Spleen (tissue), 11 donors: ENCODE measurements at regions not wholly inside any gene's neighbourhood (a gene's known extent, or its start where the extent isn't known, plus 50 kb on each side); places are given as distances from the start of the nearest gene placed in this dataset.

Experiments
- DNase-seq: peaks from one replicate; pipeline ENCODE4 v3.0.0-alpha.2; 2020
- H3K27ac ChIP-seq, 8 donors: fragments of 200-600 bp; sonication (generic) in 7 of 8; 1 replicate in 4 of 8; 2 replicates in 4 of 8; pipeline versions ENCODE4 v1.5.0 to v1.8.0; 2016 to 2021; ENCODE audit warnings: inconsistent platforms in 4 of 8, mild to moderate bottlenecking in 4 of 8, moderate library complexity in 1 of 8
- H3K27me3 ChIP-seq, 7 donors: fragments of 200-600 bp; sonication (generic) in 6 of 7; replicated peaks in 1 of 7; 1 replicate in 4 of 7; 2 replicates in 3 of 7; pipeline versions ENCODE4 v1.5.0 to v1.8.0; 2016 to 2021; ENCODE audit warnings: inconsistent platforms in 3 of 7, mild to moderate bottlenecking in 1 of 7
- H3K36me3 ChIP-seq, 6 donors: fragments of 200-600 bp; sonication (generic) in 5 of 6; 1 replicate in 4 of 6; 2 replicates in 2 of 6; pipeline versions ENCODE4 v1.5.0 to v1.8.0; 2016 to 2021; ENCODE audit warnings: inconsistent platforms in 2 of 6
- H3K4me1 ChIP-seq, 6 donors: fragments of 200-600 bp; sonication (generic) in 5 of 6; 1 replicate in 3 of 6; 2 replicates in 3 of 6; pipeline versions ENCODE4 v1.5.0 to v1.8.0; 2016 to 2021; ENCODE audit warnings: inconsistent platforms in 3 of 6
- H3K4me3 ChIP-seq, 8 donors: fragments of 200-600 bp; sonication (generic) in 7 of 8; 1 replicate in 4 of 8; 2 replicates in 4 of 8; pipeline versions ENCODE4 v1.5.0 to v1.8.0; 2016 to 2021; ENCODE audit warnings: inconsistent platforms in 4 of 8, mild to moderate bottlenecking in 4 of 8, moderate library complexity in 2 of 8
- H3K9me3 ChIP-seq, 8 donors: fragments of 200-600 bp; sonication (generic) in 7 of 8; 1 replicate in 4 of 8; 2 replicates in 4 of 8; pipeline versions ENCODE4 v1.5.0 to v1.8.0; 2016 to 2021; ENCODE audit warnings: inconsistent platforms in 4 of 8
- CTCF ChIP-seq, 11 experiments: fragments of 200-600 bp in 7 of 11; fragments of 450-650 bp in 4 of 11; sonication (generic) in 4 of 11; IDR thresholded peaks in 8 of 11; conservative IDR thresholded peaks in 3 of 11; 1 replicate in 7 of 11; 2 replicates in 4 of 11; pipeline versions ENCODE4 v1.4.0 to v1.8.0; 2016 to 2021; ENCODE audit warnings: antibody characterized with exemption in 11 of 11, inconsistent platforms in 4 of 11, mild to moderate bottlenecking in 1 of 11
- POLR2A ChIP-seq, 3 donors: fragments of 450-650 bp; IDR thresholded peaks; one replicate each; pipeline ENCODE4 v1.5.1; 2017; ENCODE audit warnings: antibody characterized with exemption in 3 of 3, mild to moderate bottlenecking in 1 of 3
- POLR2AphosphoS5 ChIP-seq, 3 donors: sonication (generic); formaldehyde crosslinking; IDR thresholded peaks; one replicate each; pipeline ENCODE4 v1.5.1; 2017; ENCODE audit warnings: antibody characterized with exemption in 3 of 3
- WGBS, 5 donors: extraction: QIAGEN DNeasy Blood & Tissue Kit in 3 of 5; methylation state at CpG; one replicate each; pipeline versions ENCODE4 v1.1.5 to v1.1.7; 2013 to 2018; 5-methylcytosine and 5-hydroxymethylcytosine counted together
- intact Hi-C: fragments of 100-400 bp; cut with DNase I; formaldehyde crosslinking; loops from one replicate; pipeline ENCODE4 v1.15.0; 2023; ENCODE audit warnings: low total_unique reads
- donor health status: healthy with polysubstance abuse.
- donor health status: DM: no; HTN: no; CAD: no; lungs with moderate emphysema.
- donor health status: DM: no; HTN: no; CAD: no.
- donor health status: Bipolar disorder and iron deficiency.
- donor health status: healthy.
- donor health status: DM: no; HTN: no; CAD: no.
- donor health status: DM: yes; HTN: yes; CAD: no.

GRCh38 chr1:199608414-199608813 is 419.1 kb upstream of the NR5A2 start:
- intact Hi-C loops, result no loop called here
- no peaks in the 10 kb centered on the region for H3K36me3 ChIP-seq
- no peak for TF ChIP-seq CTCF (IDR thresholded peaks at IDR 0.05 in 8 of 11, conservative IDR thresholded peaks at IDR 0.05 in 3 of 11)
- no peak for TF ChIP-seq POLR2A (IDR thresholded peaks at IDR 0.05)
- TF ChIP-seq POLR2AphosphoS5 (IDR thresholded peaks at IDR 0.05), result no peak
- no peak overlapping the region for H3K4me3 ChIP-seq
- no peak for DNase-seq
- no peaks in the 10 kb centered on the region for H3K27me3 ChIP-seq
- no peak overlapping the region for H3K27ac ChIP-seq
- H3K4me1 ChIP-seq, result peaks cover 0 to 4% (median 0%) of the 10 kb centered on the region in 6 donors
- 85 to 96% (median 91%) methylated on average over 4 of the region's 4 CpGs for WGBS, 5 donors
- H3K9me3 ChIP-seq, result peaks cover 0 to 10% (median 0%) of the 10 kb centered on the region in 8 donors

- Histone ChIP-seq H3K9me3 (peaks cover 0 to 7% (median 0%) of the 10 kb centered on the region in 8 donors), H3K27me3 (no peaks in the 10 kb centered on the region), H3K4me1 (peaks cover 0 to 8% (median 0%) of the 10 kb centered on the region in 6 donors), H3K36me3 (no peaks in the 10 kb centered on the region), H3K27ac (no peak overlapping the region), H3K4me3 (no peak overlapping the region)
- TF ChIP-seq POLR2A (IDR thresholded peaks at IDR 0.05) (no peak), CTCF (IDR thresholded peaks at IDR 0.05 in 8 of 11, conservative IDR thresholded peaks at IDR 0.05 in 3 of 11) (no peak), POLR2AphosphoS5 (IDR thresholded peaks at IDR 0.05) (no peak)
- DNase-seq, result no peak
- intact Hi-C loops, result no loop called here
- 41 to 52% (median 46%) methylated on average over 6 of the region's 6 CpGs for WGBS, 5 donors
Measured at GRCh38 chr1:199612976-199613774, 414.3 kb upstream of the NR5A2 start.

GRCh38 chr1:199616947-199617346 is 410.6 kb upstream of the NR5A2 start:
- intact Hi-C loops, result no loop called here
- WGBS, 5 donors, result 50 to 65% (median 57%) methylated on average over 1 of the region's 1 CpG
- no peaks in the 10 kb centered on the region for H3K27me3 ChIP-seq

More at GRCh38 chr1:199616947-199617346, 410.6 kb upstream of the NR5A2 start:
- Histone ChIP-seq H3K9me3 (no peaks in the 10 kb centered on the region), H3K36me3 (no peaks in the 10 kb centered on the region), H3K4me1 (peaks cover 0 to 8% (median 0%) of the 10 kb centered on the region in 6 donors), H3K4me3 (no peak overlapping the region), H3K27ac (no peak overlapping the region)
- no peak for DNase-seq
- TF ChIP-seq POLR2AphosphoS5 (IDR thresholded peaks at IDR 0.05) (no peak), POLR2A (IDR thresholded peaks at IDR 0.05) (no peak), CTCF (IDR thresholded peaks at IDR 0.05 in 8 of 11, conservative IDR thresholded peaks at IDR 0.05 in 3 of 11) (no peak)
